GM21717 (cell line): ENCODE measurements at regions not wholly inside any gene's neighbourhood (a gene's known extent, or its start where the extent isn't known, plus 50 kb on each side); places are given as distances from the start of the nearest gene placed in this dataset.

Experiments
- ATAC-seq: cut with Tn5 transposase; IDR thresholded peaks from one replicate; pipeline ENCODE4 v1.9.1; 2021; ENCODE audit warnings: mild to moderate bottlenecking, moderate library complexity; ENCODE audit not compliant: unreplicated experiment

- ATAC-seq: no peak
These were observed 660.3 kb downstream of the TLR4 start for GRCh38 chr9:118364266-118365106.

GRCh38 chr9:118366228-118366627 lies 662.0 kb downstream of the TLR4 start:
- ATAC-seq: no peak

- ATAC-seq: no peak
These were observed 663.2 kb downstream of the TLR4 start for GRCh38 chr9:118367383-118367782.

GRCh38 chr9:118384531-118385100 lies 680.4 kb downstream of the TLR4 start:
- ATAC-seq: no peak

GRCh38 chr9:118395415-118395814 lies 691.2 kb downstream of the TLR4 start:
- peak; percentile 85 for ATAC-seq

- ATAC-seq: no peak
These were observed 697.3 kb downstream of the TLR4 start for GRCh38 chr9:118401546-118401945.

- no peak for ATAC-seq
These were observed 710.5 kb downstream of the TLR4 start for GRCh38 chr9:118414676-118415075.

GRCh38 chr9:118418887-118419565 lies 714.8 kb downstream of the TLR4 start:
- no peak for ATAC-seq

GRCh38 chr9:118419676-118420075 lies 715.5 kb downstream of the TLR4 start:
- no peak for ATAC-seq

GRCh38 chr9:118422508-118422907 lies 718.3 kb downstream of the TLR4 start:
- ATAC-seq: no peak

- no peak for ATAC-seq
These were observed 718.8 kb downstream of the TLR4 start for GRCh38 chr9:118423021-118423420.

- ATAC-seq: no peak
These were observed 719.5 kb downstream of the TLR4 start for GRCh38 chr9:118423721-118424120.

- ATAC-seq: no peak
These were observed 722.6 kb downstream of the TLR4 start for GRCh38 chr9:118426772-118427171.

GRCh38 chr9:118438810-118439209 lies 734.6 kb downstream of the TLR4 start:
- no peak for ATAC-seq

- ATAC-seq: no peak
These were observed 735.2 kb downstream of the TLR4 start for GRCh38 chr9:118439441-118439840.

GRCh38 chr9:118444403-118444802 lies 740.2 kb downstream of the TLR4 start:
- ATAC-seq: no peak

GRCh38 chr9:118446943-118447639 lies 742.9 kb downstream of the TLR4 start:
- ATAC-seq: no peak

- no peak for ATAC-seq
These were observed 745.4 kb downstream of the TLR4 start for GRCh38 chr9:118449554-118449953.

- ATAC-seq: no peak
These were observed 751.1 kb downstream of the TLR4 start for GRCh38 chr9:118455259-118455658.

- ATAC-seq: no peak
These were observed 751.6 kb downstream of the TLR4 start for GRCh38 chr9:118455788-118456187.
